ENCODE measurements at regions not wholly inside any gene's neighbourhood (a gene's known extent, or its start where the extent isn't known, plus 50 kb on each side); places are given as distances from the start of the nearest gene placed in this dataset.

DNA sequence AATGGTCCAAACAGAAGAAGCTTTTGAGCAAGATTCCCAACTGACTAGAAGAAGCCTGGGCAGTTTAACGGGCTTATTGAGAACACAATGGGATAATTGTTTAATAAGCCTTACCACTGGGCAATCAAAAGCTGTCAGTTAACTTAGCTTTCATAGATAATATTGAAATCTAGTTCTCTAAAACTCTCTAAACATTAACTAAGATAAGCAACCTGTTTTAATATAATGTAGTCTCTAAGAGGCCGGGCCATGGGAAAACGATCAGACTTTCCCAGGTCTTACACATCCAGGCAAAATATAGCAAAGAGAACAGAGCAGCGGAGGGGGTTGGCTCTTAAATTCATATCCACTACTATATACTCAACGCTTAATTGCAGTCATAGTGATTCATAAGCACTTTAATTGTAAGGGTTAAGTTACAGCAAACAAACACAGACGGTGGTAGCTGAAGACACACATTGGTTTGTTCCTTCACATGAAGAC is 128.0 kb upstream of the FAM83B start:
- DNase-seq: peak; percentile 72 to 94

DNA sequence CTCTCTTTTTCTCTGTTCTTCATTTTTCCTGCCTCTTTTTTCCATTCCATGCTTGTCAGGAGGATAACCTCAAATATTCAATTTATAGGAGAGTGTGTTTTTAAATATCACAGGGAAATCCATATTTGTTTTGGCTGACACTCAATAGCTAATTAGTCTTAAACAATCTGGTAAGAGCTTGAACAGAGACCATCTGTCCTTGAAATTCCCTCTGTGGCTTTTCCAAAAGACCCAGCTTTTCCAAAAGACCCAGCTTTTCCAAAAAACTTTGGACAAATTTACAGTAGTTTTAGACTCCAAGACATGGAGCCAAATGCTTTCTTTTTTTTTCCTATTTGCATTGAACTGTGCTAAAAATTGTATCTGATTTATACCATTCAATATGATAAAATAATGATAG is 127.4 kb upstream of the FAM83B start:
- DNase-seq: peak; percentile 50 to 89

DNA sequence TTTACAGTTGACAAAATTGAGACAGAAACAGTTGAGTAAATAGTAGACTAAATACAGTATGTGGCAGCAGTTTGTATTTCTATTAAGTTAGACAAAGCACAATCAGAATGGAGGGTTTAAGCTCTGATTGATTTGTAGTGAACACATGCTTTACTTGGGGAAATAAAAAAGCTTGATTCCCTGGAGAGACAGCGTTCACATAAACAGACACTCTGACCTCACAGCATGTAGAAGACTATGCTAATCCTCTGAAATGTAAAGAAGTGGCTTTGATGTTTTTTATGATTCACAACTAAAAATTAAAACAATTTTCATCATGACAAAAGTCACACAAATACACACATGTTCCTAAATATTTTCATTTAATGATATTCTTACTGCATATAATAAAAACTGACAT is 126.9 kb upstream of the FAM83B start:
- peak; percentile 7 to 67 for DNase-seq

DNA sequence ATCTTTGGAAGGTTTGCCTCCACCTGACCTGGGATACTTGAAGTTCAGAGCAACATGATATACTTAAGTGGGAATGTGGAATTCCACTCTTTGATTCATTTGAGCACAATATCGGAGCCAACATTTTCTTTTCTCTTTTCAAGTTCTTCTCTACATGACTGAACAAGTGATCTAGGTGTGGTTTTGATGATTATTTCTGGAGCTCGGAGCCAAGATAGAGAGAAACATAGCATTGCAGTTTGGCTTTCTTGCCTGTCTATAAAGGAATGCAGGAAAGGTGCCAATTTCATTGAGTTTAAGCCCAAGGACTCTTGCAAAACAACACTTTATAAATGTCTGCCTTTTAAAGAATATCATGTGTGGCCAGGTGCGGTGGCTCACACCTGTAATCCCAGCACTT is 124.2 kb upstream of the FAM83B start:
- DNase-seq: no peak

DNA sequence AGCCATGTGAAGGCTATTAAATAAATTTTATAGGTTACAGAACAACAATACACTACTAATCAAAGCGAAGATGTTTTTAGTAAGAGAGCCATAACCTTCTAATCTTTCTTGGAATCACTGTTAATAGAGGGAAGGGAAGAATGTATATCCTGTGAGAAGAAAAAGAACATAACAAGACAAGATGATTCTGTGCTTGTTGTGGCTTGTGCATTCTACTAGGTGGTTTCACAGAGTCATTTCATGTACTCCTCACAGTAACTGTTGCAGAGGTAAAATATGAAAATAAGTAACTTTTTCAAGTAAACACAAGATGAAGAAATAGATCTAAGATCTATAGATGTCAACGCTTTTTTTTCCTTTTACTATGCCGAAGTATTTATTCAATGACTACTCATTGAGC is 116.9 kb upstream of the FAM83B start:
- no peak for DNase-seq

DNA sequence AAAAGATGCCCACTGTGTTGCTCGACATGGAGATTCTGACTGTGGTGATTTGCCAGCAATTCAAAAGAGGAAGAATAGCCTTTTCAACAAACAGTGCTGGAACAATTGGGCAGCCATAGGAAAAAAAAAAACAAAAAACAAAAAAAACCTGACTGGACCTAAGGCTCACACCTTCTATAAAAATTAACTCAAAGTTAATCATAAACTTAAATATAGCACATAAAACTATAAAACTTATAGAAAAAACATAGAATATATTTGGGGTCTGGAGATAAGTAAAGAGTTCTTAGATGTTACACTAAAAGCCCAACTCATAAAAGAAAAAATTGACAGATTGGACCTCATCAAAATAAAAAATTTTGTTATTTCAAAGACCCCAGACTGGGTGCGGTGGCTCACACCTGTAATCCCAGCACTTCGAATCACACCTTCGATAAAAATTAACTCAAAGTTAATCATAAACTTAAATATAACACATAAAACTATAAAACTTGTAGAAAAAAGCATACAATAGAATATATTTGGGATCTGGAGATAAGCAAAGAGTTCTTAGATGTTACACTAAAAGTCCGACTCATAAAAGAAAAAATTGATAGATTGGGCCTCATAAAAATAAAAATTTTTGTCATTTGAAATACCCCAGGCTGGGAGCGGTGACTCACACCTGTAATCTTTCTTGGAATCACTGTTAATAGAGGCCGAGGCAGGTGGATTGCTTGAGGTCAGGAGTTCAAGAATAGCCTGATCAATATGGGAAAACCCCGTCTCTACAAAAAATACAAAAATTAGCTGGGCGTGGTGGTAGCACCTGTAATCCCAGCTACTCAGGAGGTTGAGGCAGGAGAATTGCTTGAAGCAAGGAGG is 115.6 kb upstream of the FAM83B start:
- DNase-seq: no peak

DNA sequence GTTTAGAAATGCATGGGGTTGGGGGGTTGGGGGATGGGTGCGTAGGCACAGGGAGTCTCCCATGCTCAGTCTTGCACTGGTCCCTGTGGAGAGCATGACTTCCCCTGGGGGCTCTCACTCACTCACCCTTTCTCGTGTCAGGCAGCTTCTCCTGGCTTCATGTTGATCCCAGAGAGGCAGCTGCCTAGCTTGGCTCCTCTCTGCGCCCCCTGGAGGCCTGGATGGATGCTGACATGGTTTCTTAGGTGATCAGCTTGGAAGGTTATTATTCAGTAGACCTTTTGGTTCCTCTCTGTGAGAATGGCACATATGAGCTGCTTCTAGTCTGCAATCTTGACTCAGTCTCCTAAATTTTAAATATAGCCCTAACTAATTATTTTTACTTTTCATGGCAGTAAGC is 109.3 kb upstream of the FAM83B start:
- DNase-seq: no peak

DNA sequence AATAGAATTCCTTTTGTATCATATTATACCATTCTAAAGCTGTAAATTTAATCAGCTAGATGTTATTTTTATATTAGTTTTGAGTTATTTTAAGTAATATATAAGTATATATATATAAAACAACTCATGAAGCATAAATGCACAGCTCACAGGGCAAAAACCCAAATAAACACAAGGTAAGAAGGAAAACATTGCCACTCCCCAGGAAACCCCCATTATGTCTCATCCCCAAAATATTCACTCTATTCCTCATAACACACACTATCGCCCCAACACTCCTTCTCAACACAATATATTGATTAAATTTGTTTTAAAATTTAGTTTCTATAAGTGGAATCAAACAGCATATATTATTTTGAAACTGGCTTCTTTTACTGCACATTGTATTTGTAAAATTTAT is 98.6 kb upstream of the FAM83B start:
- no peak for DNase-seq

DNA sequence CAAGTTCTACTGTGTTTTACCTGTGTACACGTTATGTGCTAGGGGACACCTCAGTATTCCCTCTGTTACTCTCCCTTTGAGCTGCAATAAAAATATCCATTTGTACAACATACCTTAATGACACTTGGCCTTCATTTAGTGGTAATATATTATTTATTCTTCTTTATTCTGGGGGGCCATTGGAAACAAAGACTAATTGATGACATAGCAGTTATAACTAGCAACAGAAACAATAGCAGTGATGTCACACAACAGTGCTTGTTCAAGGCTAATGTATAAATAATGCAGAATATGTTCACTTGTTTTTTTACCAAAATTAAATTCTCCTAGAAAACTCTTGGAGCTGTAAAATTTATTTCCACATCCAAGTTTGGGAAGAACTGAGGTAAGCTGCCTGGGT is 92.2 kb upstream of the FAM83B start:
- no peak for DNase-seq

DNA sequence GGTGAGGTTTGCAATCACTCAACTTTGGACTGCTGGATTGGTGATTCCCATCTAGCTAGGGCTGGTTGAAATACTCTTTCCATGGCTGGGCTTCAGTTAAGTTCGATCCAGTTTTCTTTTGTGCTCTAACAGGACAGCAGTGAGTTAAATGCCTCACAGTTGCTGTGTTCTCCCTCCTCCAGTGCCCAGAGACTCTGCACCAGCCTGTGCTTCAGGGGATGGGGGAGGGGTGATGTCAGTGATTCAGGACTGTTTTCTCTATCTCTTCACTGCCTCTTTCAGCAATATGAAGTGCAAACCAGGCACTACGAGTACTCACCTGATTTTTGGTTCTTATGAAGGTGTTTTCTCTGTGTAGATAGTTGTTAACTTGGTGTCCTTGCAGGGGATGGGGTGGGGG is 88.2 kb upstream of the FAM83B start:
- DNase-seq: no peak

DNA sequence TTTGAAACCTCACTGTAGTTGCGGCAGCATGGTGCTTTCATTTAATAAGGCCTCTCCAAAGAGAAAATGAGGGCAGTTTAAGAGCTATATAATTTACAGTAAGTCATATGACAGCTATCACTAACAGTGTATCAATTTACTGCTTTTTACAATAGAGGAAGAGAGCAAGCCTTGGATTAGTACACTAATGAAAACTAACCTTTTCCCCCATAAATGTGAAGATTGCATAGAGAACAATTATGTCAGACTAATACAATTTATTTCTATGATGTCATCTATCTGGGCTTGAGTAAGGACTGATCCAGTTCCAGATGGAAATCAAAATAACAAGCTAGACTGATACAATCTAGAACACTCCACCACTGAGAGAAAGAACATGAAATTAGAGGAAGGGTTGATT is 78.1 kb upstream of the FAM83B start:
- DNase-seq: peak in 1 of 2 experiments; percentile 7

DNA sequence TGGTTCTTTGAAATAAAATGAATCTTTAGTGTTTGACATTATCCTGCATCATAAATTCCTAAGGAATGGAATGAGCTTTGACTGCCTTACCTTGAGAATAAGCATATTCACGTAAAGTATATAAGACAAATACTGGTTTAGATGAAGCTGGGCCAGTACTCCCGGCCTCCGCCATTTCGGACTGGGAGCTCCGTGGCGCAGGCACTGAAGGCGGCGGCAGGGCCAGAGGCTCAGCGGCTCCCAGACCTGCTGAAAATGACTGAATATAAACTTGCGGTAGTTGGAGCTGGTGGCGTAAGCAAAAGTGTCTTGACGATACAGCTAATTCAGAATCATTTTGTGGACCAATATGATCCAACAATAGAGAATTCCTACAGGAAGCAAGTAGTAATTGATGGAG is 76.2 kb upstream of the FAM83B start:
- no peak for DNase-seq

DNA sequence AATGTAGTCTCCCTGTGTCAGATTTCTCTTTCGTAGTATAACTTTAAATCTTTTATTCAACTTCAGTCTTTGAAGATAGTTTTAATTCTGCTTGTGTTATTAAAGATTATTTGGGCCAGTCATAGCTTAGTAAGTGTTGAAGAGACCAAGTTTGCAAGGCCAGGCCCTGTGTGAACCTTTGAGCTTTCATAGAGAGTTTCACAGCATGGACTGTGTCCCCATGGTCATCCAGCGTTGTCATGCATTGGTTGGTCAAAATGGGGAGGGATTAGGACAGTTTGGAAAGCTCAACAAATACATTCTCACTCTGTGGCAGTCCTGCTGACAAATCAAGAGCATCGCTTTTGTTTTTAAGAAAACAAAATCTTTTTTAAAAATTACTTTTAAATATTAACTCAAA is 74.6 kb upstream of the FAM83B start:
- DNase-seq: no peak

DNA sequence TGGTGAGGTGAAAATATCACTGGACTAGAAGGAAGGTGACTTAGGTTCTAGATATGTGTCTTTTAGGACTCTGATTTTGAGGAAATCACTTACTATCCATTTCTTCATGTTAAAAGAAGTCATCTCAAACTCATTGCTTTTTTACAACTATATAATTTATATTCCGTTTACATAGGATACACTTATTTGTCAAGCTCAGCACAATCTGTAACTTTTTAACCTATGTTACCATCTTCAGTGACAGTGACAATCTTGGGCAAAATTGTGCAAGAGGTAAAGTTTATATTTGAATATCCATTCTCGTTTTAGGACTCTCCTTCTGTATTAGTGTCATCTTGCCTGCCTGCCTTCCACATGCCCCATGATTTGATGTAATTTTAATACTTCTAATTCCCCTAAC is 74.0 kb upstream of the FAM83B start:
- DNase-seq: no peak

DNA sequence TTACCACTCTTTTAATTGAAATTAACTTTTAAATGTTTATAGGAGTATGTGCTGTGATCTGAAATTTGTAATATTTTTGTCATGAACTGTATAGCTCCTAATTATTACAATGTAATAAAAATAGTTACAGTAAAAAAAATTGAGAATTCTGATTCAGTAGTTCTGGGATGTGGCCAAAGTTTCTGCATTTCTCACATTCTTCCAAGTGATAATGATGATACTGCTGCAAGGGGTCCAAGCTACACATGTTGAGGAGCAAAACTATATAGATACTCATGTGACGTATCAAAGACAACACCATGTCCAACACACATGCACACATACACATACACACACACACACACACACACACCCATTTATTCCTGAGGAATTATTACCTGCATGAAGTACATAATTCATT is 71.0 kb upstream of the FAM83B start:
- DNase-seq: no peak

DNA sequence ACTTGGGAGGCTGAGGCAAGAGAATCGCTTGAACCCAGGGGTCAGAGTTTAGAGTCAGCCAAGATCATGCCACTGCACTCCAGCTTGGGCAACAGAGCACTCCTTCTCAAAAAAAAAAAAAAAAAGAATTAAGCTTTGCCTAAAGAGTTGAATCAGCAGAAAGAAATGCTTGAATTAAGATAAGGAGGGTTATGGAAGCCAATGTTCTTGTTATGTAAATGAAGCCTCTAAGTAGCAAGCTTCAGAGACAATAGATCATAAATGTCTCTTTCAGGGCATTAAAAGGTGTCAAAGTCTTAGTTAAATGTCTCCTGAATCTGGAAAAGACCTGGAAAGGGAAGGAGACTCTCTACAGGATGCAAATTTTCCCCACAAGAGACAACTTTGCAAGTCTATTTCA is 69.7 kb upstream of the FAM83B start:
- DNase-seq: no peak

DNA sequence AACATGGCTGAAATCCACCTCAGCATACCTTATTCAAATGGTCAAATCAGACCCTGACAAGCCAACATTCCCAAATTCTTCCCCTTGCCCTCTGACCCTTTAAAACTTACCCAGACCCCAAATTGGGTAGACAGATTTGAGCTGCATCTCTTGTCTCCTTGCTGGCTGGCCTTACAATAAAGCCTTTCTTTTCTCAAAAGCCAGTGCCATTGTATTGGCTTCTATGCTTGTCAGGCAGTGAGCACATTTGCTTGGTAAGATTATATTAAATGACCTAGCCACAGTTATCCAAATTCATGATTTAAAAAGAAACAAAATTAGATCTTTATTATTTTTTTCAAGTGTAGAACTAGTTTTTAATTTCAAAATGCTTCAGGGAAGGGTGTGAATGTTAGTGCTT is 67.8 kb upstream of the FAM83B start:
- no peak for DNase-seq

DNA sequence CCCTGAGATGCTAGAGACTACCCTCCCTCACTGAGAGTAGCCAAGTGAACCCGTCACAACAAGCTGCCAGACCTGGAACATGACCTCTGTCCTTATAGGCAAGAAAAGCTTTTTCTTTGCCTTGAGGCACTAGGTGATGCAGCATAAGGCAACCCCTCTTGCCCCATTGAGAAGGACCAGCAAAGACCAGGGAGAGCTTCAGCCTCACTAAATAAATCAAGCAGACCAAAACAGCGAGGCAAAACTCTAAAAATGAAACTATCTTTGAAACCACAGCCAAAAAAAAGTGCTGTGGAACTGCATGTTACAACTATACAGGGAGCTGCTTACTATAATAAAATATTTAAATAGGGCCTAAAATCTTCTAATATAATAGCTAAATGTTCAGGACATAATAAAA is 62.6 kb upstream of the FAM83B start:
- DNase-seq: no peak

DNA sequence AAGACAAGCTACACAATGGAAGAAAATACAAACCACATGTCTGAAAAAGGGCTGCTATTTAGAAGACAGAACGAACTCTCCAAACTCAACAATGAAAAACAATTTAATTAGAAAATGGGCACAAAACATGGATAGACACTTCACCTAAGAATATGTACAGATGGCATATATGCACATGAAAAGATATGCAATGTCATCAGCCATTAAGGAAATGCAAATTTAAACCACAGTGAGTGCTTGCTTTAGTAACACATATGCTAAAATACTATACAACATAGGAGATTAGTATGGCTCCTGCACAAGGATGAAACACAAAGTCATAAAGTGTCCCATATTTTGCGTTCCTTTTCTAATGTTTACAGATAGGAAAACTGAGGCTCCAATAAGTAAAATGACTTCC is 60.4 kb upstream of the FAM83B start:
- no peak for DNase-seq

DNA sequence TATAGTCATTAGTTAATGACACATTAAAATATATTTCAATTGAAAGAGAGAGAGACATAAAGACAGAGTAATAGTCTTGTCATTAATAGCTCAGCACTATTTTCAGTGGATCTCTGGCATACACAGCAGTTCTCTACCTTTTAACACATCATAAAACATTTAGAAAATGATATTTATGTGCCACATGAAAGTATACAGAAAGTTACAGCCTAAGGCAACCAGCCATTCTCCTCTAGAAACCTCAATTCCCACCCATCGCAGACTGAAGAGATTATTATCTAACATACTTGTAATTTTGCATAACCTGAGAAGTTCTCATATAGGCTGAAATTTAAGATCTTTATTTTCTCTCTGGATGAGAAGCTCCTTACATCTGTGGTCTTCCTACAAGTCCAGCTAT is 58.7 kb upstream of the FAM83B start:
- no peak for DNase-seq
